ENCODE measurements at regions not wholly inside any gene's neighbourhood (a gene's known extent, or its start where the extent isn't known, plus 50 kb on each side); places are given as distances from the start of the nearest gene placed in this dataset.

DNA sequence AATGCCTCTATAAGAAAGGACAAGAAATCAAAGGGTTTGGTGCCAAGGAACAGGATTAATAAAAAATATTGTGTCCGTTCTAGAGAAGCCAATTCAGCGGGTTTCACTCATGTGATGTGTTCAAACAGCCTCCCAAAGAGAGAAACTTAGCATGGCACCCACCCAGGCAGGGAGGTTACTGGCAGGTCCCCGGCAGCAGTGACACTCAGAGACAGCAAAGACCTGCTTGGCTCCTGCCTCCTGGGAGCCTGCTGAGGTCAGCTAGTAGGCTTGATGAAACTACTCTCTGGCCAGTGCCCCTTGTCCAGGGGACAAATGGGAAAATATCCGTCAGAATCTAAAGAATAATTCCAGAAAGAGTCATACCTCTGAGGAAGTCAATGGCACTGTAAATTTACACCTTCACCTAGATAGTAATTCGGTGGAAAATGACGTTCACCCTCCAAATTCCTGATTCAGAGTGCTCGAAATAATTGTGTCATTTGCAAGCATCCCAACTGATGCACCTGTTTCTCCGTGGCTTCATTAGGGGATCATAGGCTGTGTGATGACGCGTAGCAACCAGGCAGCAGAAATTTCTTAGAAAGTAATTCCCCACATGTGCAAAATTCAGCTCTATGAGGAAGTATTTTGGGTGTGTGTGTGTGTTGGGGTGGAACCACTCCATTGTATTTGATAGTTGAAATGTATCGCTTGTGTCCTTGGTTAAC, 481.5 kb upstream of the ZFHX3 start:
- TF ChIP-seq, protein P1, sequence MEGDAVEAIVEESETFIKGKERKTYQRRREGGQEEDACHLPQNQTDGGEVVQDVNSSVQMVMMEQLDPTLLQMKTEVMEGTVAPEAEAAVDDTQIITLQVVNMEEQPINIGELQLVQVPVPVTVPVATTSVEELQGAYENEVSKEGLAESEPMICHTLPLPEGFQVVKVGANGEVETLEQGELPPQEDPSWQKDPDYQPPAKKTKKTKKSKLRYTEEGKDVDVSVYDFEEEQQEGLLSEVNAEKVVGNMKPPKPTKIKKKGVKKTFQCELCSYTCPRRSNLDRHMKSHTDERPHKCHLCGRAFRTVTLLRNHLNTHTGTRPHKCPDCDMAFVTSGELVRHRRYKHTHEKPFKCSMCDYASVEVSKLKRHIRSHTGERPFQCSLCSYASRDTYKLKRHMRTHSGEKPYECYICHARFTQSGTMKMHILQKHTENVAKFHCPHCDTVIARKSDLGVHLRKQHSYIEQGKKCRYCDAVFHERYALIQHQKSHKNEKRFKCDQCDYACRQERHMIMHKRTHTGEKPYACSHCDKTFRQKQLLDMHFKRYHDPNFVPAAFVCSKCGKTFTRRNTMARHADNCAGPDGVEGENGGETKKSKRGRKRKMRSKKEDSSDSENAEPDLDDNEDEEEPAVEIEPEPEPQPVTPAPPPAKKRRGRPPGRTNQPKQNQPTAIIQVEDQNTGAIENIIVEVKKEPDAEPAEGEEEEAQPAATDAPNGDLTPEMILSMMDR (IDR thresholded peaks at IDR 0.05) = no peak
- no peak for TF ChIP-seq POLR2A (IDR thresholded peaks at IDR 0.05)
- TF ChIP-seq EP300 (IDR thresholded peaks at IDR 0.05) = no peak

Data from upper lobe of left lung (tissue), 4 donors.